ENCODE measurements at regions not wholly inside any gene's neighbourhood (a gene's known extent, or its start where the extent isn't known, plus 50 kb on each side); places are given as distances from the start of the nearest gene placed in this dataset.

GRCh38 chr9:13626601-13627000 lies 347.1 kb upstream of the MPDZ start:
- H3K9me3 ChIP-seq (ENCODE audit: low read length): no peaks in the 10 kb centered on the region
- H3K9ac ChIP-seq (ENCODE audit: low read length): no peak overlapping the region
- H3K27me3 ChIP-seq (ENCODE audit: control insufficient read depth in 1 of 2, insufficient read depth in 2 of 2, low read length in 2 of 2): no peaks in the 10 kb centered on the region
- H3K4me1 ChIP-seq (ENCODE audit: insufficient read depth, low read length): peaks cover 9% of the 10 kb centered on the region
- no peak overlapping the region for H3K4me3 ChIP-seq (ENCODE audit: low read depth in 1 of 2, low read length in 2 of 2)
- H3K27ac ChIP-seq (ENCODE audit: low read depth, low read length): no peak overlapping the region
- no peaks in the 10 kb centered on the region for H3K36me3 ChIP-seq (ENCODE audit: insufficient read depth, low read length)

- Histone ChIP-seq H3K27ac (ENCODE audit: low read depth, low read length) (no peak overlapping the region), H3K4me1 (ENCODE audit: insufficient read depth, low read length) (peaks cover 16% of the 10 kb centered on the region), H3K27me3 (ENCODE audit: control insufficient read depth in 1 of 2, insufficient read depth in 2 of 2, low read length in 2 of 2) (no peaks in the 10 kb centered on the region), H3K36me3 (ENCODE audit: insufficient read depth, low read length) (no peaks in the 10 kb centered on the region), H3K4me3 (ENCODE audit: low read depth in 1 of 2, low read length in 2 of 2) (no peak overlapping the region), H3K9me3 (ENCODE audit: low read length) (no peaks in the 10 kb centered on the region), H3K9ac (ENCODE audit: low read length) (no peak overlapping the region)
Observed at GRCh38 chr9:13621872-13622564, 342.5 kb upstream of the MPDZ start.

- Histone ChIP-seq H3K9ac (ENCODE audit: low read length) (no peak overlapping the region), H3K9me3 (ENCODE audit: low read length) (no peaks in the 10 kb centered on the region), H3K4me3 (ENCODE audit: low read depth in 1 of 2, low read length in 2 of 2) (no peak overlapping the region), H3K27me3 (ENCODE audit: control insufficient read depth in 1 of 2, insufficient read depth in 2 of 2, low read length in 2 of 2) (no peaks in the 10 kb centered on the region), H3K36me3 (ENCODE audit: insufficient read depth, low read length) (no peaks in the 10 kb centered on the region), H3K4me1 (ENCODE audit: insufficient read depth, low read length) (peaks cover 25% of the 10 kb centered on the region), H3K27ac (ENCODE audit: low read depth, low read length) (no peak overlapping the region)
Observed at GRCh38 chr9:13616491-13617035, 337.1 kb upstream of the MPDZ start.

GRCh38 chr9:13615660-13616490 lies 336.4 kb upstream of the MPDZ start:
- Histone ChIP-seq H3K4me3 (ENCODE audit: low read depth in 1 of 2, low read length in 2 of 2) (no peak overlapping the region), H3K9ac (ENCODE audit: low read length) (no peak overlapping the region), H3K4me1 (ENCODE audit: insufficient read depth, low read length) (peaks cover 22% of the 10 kb centered on the region), H3K27ac (ENCODE audit: low read depth, low read length) (no peak overlapping the region), H3K27me3 (ENCODE audit: control insufficient read depth in 1 of 2, insufficient read depth in 2 of 2, low read length in 2 of 2) (no peaks in the 10 kb centered on the region), H3K36me3 (ENCODE audit: insufficient read depth, low read length) (no peaks in the 10 kb centered on the region), H3K9me3 (ENCODE audit: low read length) (no peaks in the 10 kb centered on the region)

GRCh38 chr9:13614060-13614459 lies 334.6 kb upstream of the MPDZ start:
- H3K9ac ChIP-seq (ENCODE audit: low read length): no peak overlapping the region
- H3K9me3 ChIP-seq (ENCODE audit: low read length): no peaks in the 10 kb centered on the region
- no peak overlapping the region for H3K27ac ChIP-seq (ENCODE audit: low read depth, low read length)
- H3K36me3 ChIP-seq (ENCODE audit: insufficient read depth, low read length): no peaks in the 10 kb centered on the region
- no peak overlapping the region for H3K4me3 ChIP-seq (ENCODE audit: low read depth in 1 of 2, low read length in 2 of 2)
- H3K4me1 ChIP-seq (ENCODE audit: insufficient read depth, low read length): peaks cover 22% of the 10 kb centered on the region
- no peaks in the 10 kb centered on the region for H3K27me3 ChIP-seq (ENCODE audit: control insufficient read depth in 1 of 2, insufficient read depth in 2 of 2, low read length in 2 of 2)

- H3K27ac ChIP-seq (ENCODE audit: low read depth, low read length): no peak overlapping the region
Observed at GRCh38 chr9:13613296-13613695, 333.8 kb upstream of the MPDZ start.

GRCh38 chr9:13608451-13608850 lies 329.0 kb upstream of the MPDZ start:
- H3K9me3 ChIP-seq (ENCODE audit: low read length): no peaks in the 10 kb centered on the region
- H3K27ac ChIP-seq (ENCODE audit: low read depth, low read length): no peak overlapping the region
- H3K4me3 ChIP-seq (ENCODE audit: low read depth in 1 of 2, low read length in 2 of 2): peak overlapping the region in 1 of 2 donors; percentile 39
- H3K27me3 ChIP-seq (ENCODE audit: control insufficient read depth in 1 of 2, insufficient read depth in 2 of 2, low read length in 2 of 2): no peaks in the 10 kb centered on the region
- no peaks in the 10 kb centered on the region for H3K36me3 ChIP-seq (ENCODE audit: insufficient read depth, low read length)
- peaks cover 26% of the 10 kb centered on the region for H3K4me1 ChIP-seq (ENCODE audit: insufficient read depth, low read length)
- H3K9ac ChIP-seq (ENCODE audit: low read length): no peak overlapping the region

More at GRCh38 chr9:13613296-13613695, 333.8 kb upstream of the MPDZ start:
- Histone ChIP-seq H3K4me3 (ENCODE audit: low read depth in 1 of 2, low read length in 2 of 2) (no peak overlapping the region), H3K9ac (ENCODE audit: low read length) (no peak overlapping the region), H3K27me3 (ENCODE audit: control insufficient read depth in 1 of 2, insufficient read depth in 2 of 2, low read length in 2 of 2) (no peaks in the 10 kb centered on the region), H3K4me1 (ENCODE audit: insufficient read depth, low read length) (peaks cover 29% of the 10 kb centered on the region), H3K36me3 (ENCODE audit: insufficient read depth, low read length) (no peaks in the 10 kb centered on the region), H3K9me3 (ENCODE audit: low read length) (no peaks in the 10 kb centered on the region)

- H3K4me1 ChIP-seq (ENCODE audit: insufficient read depth, low read length): peaks cover 26% of the 10 kb centered on the region
- H3K4me3 ChIP-seq (ENCODE audit: low read depth in 1 of 2, low read length in 2 of 2): peak overlapping the region in 1 of 2 donors; percentile 39
- no peaks in the 10 kb centered on the region for H3K9me3 ChIP-seq (ENCODE audit: low read length)
- H3K36me3 ChIP-seq (ENCODE audit: insufficient read depth, low read length): no peaks in the 10 kb centered on the region
- no peaks in the 10 kb centered on the region for H3K27me3 ChIP-seq (ENCODE audit: control insufficient read depth in 1 of 2, insufficient read depth in 2 of 2, low read length in 2 of 2)
- no peak overlapping the region for H3K27ac ChIP-seq (ENCODE audit: low read depth, low read length)
- H3K9ac ChIP-seq (ENCODE audit: low read length): no peak overlapping the region
Observed at GRCh38 chr9:13607481-13608441, 328.3 kb upstream of the MPDZ start.

- H3K36me3 ChIP-seq (ENCODE audit: insufficient read depth, low read length): no peaks in the 10 kb centered on the region
- no peak overlapping the region for H3K27ac ChIP-seq (ENCODE audit: low read depth, low read length)
- H3K9ac ChIP-seq (ENCODE audit: low read length): no peak overlapping the region
- peaks cover 26% of the 10 kb centered on the region for H3K4me1 ChIP-seq (ENCODE audit: insufficient read depth, low read length)
- H3K4me3 ChIP-seq (ENCODE audit: low read depth in 1 of 2, low read length in 2 of 2): no peak overlapping the region
- H3K9me3 ChIP-seq (ENCODE audit: low read length): no peaks in the 10 kb centered on the region
- H3K27me3 ChIP-seq (ENCODE audit: control insufficient read depth in 1 of 2, insufficient read depth in 2 of 2, low read length in 2 of 2): no peaks in the 10 kb centered on the region
Observed at GRCh38 chr9:13606586-13606985, 327.1 kb upstream of the MPDZ start.

- H3K36me3 ChIP-seq (ENCODE audit: insufficient read depth, low read length): no peaks in the 10 kb centered on the region
- no peaks in the 10 kb centered on the region for H3K27me3 ChIP-seq (ENCODE audit: control insufficient read depth in 1 of 2, insufficient read depth in 2 of 2, low read length in 2 of 2)
- H3K4me1 ChIP-seq (ENCODE audit: insufficient read depth, low read length): peaks cover 25% of the 10 kb centered on the region
- H3K9ac ChIP-seq (ENCODE audit: low read length): no peak overlapping the region
- no peak overlapping the region for H3K4me3 ChIP-seq (ENCODE audit: low read depth in 1 of 2, low read length in 2 of 2)
- no peaks in the 10 kb centered on the region for H3K9me3 ChIP-seq (ENCODE audit: low read length)
- H3K27ac ChIP-seq (ENCODE audit: low read depth, low read length): no peak overlapping the region
Observed at GRCh38 chr9:13603921-13604320, 324.4 kb upstream of the MPDZ start.

- Histone ChIP-seq H3K4me3 (ENCODE audit: low read depth in 1 of 2, low read length in 2 of 2) (no peak overlapping the region), H3K4me1 (ENCODE audit: insufficient read depth, low read length) (no peaks in the 10 kb centered on the region), H3K9ac (ENCODE audit: low read length) (no peak overlapping the region), H3K27ac (ENCODE audit: low read depth, low read length) (no peak overlapping the region), H3K9me3 (ENCODE audit: low read length) (no peaks in the 10 kb centered on the region), H3K27me3 (ENCODE audit: control insufficient read depth in 1 of 2, insufficient read depth in 2 of 2, low read length in 2 of 2) (no peaks in the 10 kb centered on the region), H3K36me3 (ENCODE audit: insufficient read depth, low read length) (no peaks in the 10 kb centered on the region)
Observed at GRCh38 chr9:13598738-13599137, 319.2 kb upstream of the MPDZ start.
